ENCODE measurements at regions not wholly inside any gene's neighbourhood (a gene's known extent, or its start where the extent isn't known, plus 50 kb on each side); places are given as distances from the start of the nearest gene placed in this dataset.
"Not testable (repeated sequence)": the region's sequence is repeated elsewhere in the genome, so short reads cannot be mapped to it uniquely, and the experiment has no call there.

GRCh38 chr2:12455661-12456060, 261.1 kb upstream of the TRIB2 start:
- no peak for DNase-seq (ENCODE audit: low read depth)

- peak; percentile 7 for DNase-seq (ENCODE audit: low read depth)
Measured at GRCh38 chr2:12456293-12457106, 260.2 kb upstream of the TRIB2 start.

- no peak for DNase-seq (ENCODE audit: low read depth)
Measured at GRCh38 chr2:12457831-12458230, 258.9 kb upstream of the TRIB2 start.

- DNase-seq (ENCODE audit: low read depth) = no peak
Measured at GRCh38 chr2:12463189-12463588, 253.5 kb upstream of the TRIB2 start.

- no peak for DNase-seq (ENCODE audit: low read depth)
Measured at GRCh38 chr2:12465631-12466135, 251.1 kb upstream of the TRIB2 start.

- DNase-seq (ENCODE audit: low read depth) = no peak
Measured at GRCh38 chr2:12467303-12467702, 249.4 kb upstream of the TRIB2 start.

GRCh38 chr2:12469141-12469561, 247.6 kb upstream of the TRIB2 start:
- DNase-seq (ENCODE audit: low read depth) = no peak

GRCh38 chr2:12472265-12472664, 244.5 kb upstream of the TRIB2 start:
- DNase-seq (ENCODE audit: low read depth) = not testable (repeated sequence)

GRCh38 chr2:12478151-12479064, 238.3 kb upstream of the TRIB2 start:
- no peak for DNase-seq (ENCODE audit: low read depth)

- no peak for DNase-seq (ENCODE audit: low read depth)
Measured at GRCh38 chr2:12479065-12479601, 237.6 kb upstream of the TRIB2 start.

GRCh38 chr2:12484536-12485115, 232.1 kb upstream of the TRIB2 start:
- no peak for DNase-seq (ENCODE audit: low read depth)

GRCh38 chr2:12486205-12487118, 230.3 kb upstream of the TRIB2 start:
- no peak for DNase-seq (ENCODE audit: low read depth)

GRCh38 chr2:12487253-12488004, 229.3 kb upstream of the TRIB2 start:
- no peak for DNase-seq (ENCODE audit: low read depth)

GRCh38 chr2:12488352-12489318, 228.1 kb upstream of the TRIB2 start:
- no peak for DNase-seq (ENCODE audit: low read depth)

- DNase-seq (ENCODE audit: low read depth) = no peak
Measured at GRCh38 chr2:12490641-12491040, 226.1 kb upstream of the TRIB2 start.

GRCh38 chr2:12492360-12492759, 224.4 kb upstream of the TRIB2 start:
- not testable (repeated sequence) for DNase-seq (ENCODE audit: low read depth)

- DNase-seq (ENCODE audit: low read depth) = no peak
Measured at GRCh38 chr2:12493031-12493513, 223.7 kb upstream of the TRIB2 start.

GRCh38 chr2:12495247-12495868, 221.4 kb upstream of the TRIB2 start:
- no peak for DNase-seq (ENCODE audit: low read depth)

All from stimulated activated CD8-positive, alpha-beta memory T cell treated with anti-CD3 and anti-CD28 coated beads, Interleukin-7, amount 100 ng/mL, for 24 hours (primary cell).